GM21526 (cell line): ENCODE measurements at regions not wholly inside any gene's neighbourhood (a gene's known extent, or its start where the extent isn't known, plus 50 kb on each side); places are given as distances from the start of the nearest gene placed in this dataset.

Source experiments
- ATAC-seq: cut with Tn5 transposase; IDR thresholded peaks from one replicate; pipeline ENCODE4 v1.9.1; 2021; ENCODE audit warnings: moderate library complexity; ENCODE audit not compliant: unreplicated experiment, low FRiP score

GRCh38 chr10:24096281-24096680, 112.7 kb upstream of the KIAA1217 start:
- ATAC-seq: no peak

DNA sequence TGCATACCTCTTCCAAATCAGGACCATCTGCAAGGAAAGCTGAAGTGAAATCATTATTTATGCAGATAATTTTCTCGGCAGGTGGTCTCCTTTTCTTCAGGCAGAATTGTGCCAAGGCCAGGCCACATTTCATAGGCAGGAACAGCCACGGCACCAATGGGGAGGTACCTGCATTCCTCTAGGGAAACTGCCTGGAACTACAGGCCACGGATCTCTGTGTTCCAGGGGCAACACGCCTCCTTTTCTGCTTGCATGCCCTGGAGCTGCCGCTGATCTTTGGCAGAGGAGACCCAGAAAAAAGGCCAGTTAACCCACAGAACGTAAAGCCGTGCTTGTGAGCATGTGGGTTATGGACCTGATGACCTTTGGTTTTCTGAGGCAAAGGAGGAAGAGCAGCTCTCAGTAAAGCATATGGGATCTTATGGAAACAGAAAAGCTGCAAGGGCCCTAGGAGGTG, 111.2 kb upstream of the KIAA1217 start:
- no peak for ATAC-seq

GRCh38 chr10:24104895-24105294, 104.0 kb upstream of the KIAA1217 start:
- no peak for ATAC-seq

GRCh38 chr10:24113901-24114300, 95.0 kb upstream of the KIAA1217 start:
- ATAC-seq: no peak

- no peak for ATAC-seq
Measured at GRCh38 chr10:24114556-24114955, 94.4 kb upstream of the KIAA1217 start.

- ATAC-seq: no peak
Measured at GRCh38 chr10:24115403-24115802, 93.5 kb upstream of the KIAA1217 start.

DNA sequence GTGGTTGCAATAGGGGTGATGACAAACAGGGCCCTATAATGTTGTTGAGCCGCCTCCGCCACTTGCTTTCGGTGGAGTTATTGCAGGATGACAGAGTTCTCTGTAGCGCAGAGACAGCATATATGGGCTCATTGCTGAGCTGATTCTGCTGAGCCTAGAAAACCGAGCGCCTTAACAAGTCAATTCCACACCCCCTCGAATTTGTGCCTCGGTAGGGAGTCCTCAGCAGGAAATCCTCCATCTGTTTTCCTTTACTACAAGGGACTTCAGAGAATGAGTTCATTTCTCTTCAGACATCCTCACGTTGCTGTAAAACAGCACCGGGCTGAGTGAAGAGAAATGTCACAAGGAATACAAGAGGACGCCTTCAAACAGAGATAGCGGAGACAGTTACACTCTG, 90.7 kb upstream of the KIAA1217 start:
- no peak for ATAC-seq

DNA sequence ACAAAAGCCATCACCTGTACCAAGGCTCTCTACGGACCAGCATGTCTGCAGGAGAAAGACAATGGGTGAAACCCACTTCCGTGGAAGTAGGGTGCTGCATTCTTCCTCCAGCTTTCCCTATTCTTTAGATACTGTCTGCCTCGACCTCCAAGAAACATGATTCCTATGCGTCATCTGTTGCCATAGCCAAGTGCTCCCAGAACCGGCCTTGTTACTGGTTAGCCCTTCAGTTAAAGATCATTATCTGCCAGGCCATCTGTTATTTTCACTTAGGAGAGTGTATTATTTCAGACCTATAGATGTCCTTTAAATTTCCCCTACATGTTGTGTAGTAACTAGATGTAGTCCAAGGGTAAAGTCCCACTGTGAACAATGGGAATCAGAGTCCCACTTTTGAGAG, 89.0 kb upstream of the KIAA1217 start:
- ATAC-seq: no peak

GRCh38 chr10:24120646-24121045, 88.3 kb upstream of the KIAA1217 start:
- ATAC-seq: no peak

DNA sequence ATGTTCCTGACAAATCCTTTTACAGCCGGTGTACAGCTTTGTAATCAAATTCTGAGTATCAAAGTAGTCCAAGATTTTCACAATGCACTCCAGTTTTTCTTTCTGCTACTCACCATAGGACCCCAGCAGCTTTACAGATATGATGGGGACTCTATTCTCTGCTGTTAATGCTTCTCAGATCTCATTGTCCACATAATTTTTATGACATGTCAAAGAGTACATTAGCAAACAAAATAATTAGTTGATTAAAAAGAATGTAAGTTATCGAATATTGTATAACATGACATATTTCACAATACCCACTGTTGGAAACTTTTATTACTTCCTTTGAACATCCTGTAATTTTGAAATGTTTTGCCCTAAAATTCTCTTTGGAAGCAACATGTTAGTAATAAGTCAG, 81.4 kb upstream of the KIAA1217 start:
- no peak for ATAC-seq

- no peak for ATAC-seq
Measured at GRCh38 chr10:24128066-24128730, 80.7 kb upstream of the KIAA1217 start.

GRCh38 chr10:24132741-24133140, 76.2 kb upstream of the KIAA1217 start:
- no peak for ATAC-seq

DNA sequence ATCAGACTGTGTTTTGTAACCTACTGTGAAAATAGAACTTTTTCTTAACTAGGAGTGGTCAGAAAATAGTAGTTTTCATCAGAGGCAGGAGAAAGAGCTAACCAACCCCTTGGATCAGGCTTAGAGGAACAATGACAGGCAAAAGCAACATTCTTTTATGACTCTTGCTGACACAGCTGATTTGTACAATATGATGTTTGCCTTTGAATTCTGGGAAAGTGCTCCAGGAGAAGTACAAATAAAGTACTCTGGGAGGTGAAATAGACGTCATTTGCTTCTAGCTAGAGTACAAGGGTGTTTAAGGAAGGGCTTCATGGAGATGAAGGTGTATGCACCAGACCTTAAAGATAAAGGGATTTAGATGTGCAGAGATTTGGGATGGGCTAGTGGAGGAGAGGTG, 75.1 kb upstream of the KIAA1217 start:
- no peak for ATAC-seq

DNA sequence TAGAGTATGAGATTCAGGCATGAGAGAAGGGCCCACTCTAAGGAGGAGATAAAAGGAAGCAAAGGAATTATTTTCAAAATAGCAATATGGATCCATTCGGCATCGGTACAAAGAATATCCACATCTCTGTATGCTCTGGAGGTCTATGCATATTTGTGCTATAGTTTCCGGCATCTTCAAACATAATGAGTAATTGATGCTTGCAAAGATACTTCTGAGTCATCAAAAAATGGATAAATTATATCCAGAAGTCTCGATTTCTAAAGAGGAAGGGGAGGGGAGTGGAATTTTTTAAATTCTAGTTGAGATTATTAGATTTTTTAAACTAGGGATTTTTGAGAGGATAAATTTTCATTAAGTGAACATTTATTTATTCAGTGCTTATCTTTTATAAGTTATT, 72.9 kb upstream of the KIAA1217 start:
- ATAC-seq: no peak

- ATAC-seq: no peak
Measured at GRCh38 chr10:24147321-24147720, 61.6 kb upstream of the KIAA1217 start.

GRCh38 chr10:24149640-24150039, 59.3 kb upstream of the KIAA1217 start:
- no peak for ATAC-seq

DNA sequence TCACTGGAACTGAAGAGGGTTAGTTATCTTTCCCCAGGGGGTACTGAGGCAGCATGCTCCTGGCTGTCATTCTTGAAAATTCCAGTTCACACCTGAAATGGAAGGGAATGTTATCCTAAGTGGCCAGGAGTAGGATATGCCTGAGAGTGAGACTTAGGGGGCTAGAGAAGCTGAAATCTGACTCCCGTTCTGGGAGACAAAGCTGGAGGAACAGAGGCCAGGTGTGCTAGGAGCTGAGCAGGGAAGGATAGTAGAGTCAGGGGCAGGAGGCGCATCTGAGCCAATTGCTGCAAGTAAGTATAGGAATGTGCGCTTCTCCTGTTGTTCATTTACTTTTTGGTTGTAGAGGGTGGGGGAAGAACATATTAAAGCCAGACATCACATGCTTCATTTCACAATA, 58.1 kb upstream of the KIAA1217 start:
- ATAC-seq: no peak

- no peak for ATAC-seq
Measured at GRCh38 chr10:24152270-24152669, 56.7 kb upstream of the KIAA1217 start.

DNA sequence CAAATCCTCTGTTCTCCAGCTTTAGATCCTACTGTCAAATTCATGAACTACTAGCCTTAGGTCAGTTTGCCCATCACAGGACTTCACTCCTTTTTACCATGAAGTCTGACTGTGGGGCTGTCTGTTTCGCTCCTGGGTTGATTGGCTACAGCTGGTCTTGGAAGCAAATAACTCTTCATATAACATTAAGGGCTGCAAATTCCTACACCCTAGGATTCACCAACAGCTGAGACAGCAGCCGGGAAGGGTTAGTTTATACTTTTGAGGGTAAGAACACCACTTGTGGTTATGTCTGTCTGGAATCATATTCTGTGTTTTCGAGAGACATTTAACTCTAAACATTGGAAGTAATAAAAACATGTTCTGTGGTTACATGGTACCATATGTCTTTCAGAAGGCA, 55.9 kb upstream of the KIAA1217 start:
- no peak for ATAC-seq

GRCh38 chr10:24153537-24153936, 55.4 kb upstream of the KIAA1217 start:
- no peak for ATAC-seq

- ATAC-seq: no peak
Measured at GRCh38 chr10:24156686-24157085, 52.3 kb upstream of the KIAA1217 start.

DNA sequence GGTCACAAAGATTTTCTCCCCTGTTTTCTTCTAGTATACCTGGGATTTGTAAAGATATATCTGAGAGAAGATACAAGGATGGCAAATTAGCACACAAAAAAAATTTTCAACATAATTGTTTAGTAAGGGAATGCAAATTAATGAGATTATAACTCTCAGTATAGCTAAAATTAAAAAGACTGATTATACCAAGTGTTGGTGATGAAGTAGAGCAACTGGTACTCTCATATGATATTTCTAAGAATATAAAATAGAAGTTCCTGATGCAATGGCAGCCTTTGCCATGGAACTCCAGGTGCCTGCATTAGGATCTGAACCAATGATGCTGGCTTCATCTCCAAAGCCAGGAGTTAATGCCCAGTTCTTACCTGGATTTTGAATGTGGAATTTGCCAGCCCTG, 51.4 kb upstream of the KIAA1217 start:
- no peak for ATAC-seq
